K562 (cell line): ENCODE measurements at regions not wholly inside any gene's neighbourhood (a gene's known extent, or its start where the extent isn't known, plus 50 kb on each side); places are given as distances from the start of the nearest gene placed in this dataset.

Experiments
- ASH1L ChIP-seq: fragments of 450-650 bp; IDR thresholded peaks from 2 replicates; pipeline ENCODE4 v1.6.1; 2018; ENCODE audit warnings: borderline replicate concordance, mild to moderate bottlenecking, low read depth; ENCODE audit not compliant: partially characterized antibody
- ATF3 ChIP-seq, 2 experiments: fragments of 450-650 bp in 1 of 2; sonication (generic) in 1 of 2; formaldehyde crosslinking in 1 of 2; IDR thresholded peaks in 1 of 2; conservative IDR thresholded peaks in 1 of 2; 2 replicates each; pipeline versions ENCODE4 v1.6.1 to v1.8.1; 2016 to 2023; ENCODE audit warnings: mild to moderate bottlenecking in 2 of 2, moderate library complexity in 2 of 2, inconsistent platforms in 1 of 2, missing genetic modification reagents in 1 of 2
- FOXP1 ChIP-seq: sonication (generic); formaldehyde crosslinking; IDR thresholded peaks from 2 replicates; pipeline ENCODE4 v1.8.0; 2022; ENCODE audit warnings: mild to moderate bottlenecking, missing genetic modification reagents
- GTF2B ChIP-seq: IDR thresholded peaks from 2 replicates; pipeline ENCODE4 v1.6.1; 2011; ENCODE audit not compliant: insufficient read length; ENCODE audit errors: extremely low read depth
- HDAC3 ChIP-seq: fragments of 450-650 bp; IDR thresholded peaks from 2 replicates; pipeline ENCODE4 v1.6.1; 2018; ENCODE audit warnings: borderline replicate concordance, mild to moderate bottlenecking, moderate library complexity; ENCODE audit not compliant: partially characterized antibody
- HDAC6 ChIP-seq: IDR thresholded peaks from 2 replicates; pipeline ENCODE4 v1.6.1; 2012; ENCODE audit warnings: low read depth, mild to moderate bottlenecking, control low read depth, inconsistent platforms, low read length, moderate library complexity
- KAT2B ChIP-seq: IDR thresholded peaks from one replicate; pipeline ENCODE4 v1.6.1; 2012; ENCODE audit warnings: low read depth, mild to moderate bottlenecking, control low read depth, inconsistent platforms, low read length, moderate library complexity
- KLF6 ChIP-seq: fragments of 250-450 bp; sonication (Bioruptor Pico); IDR thresholded peaks from 2 replicates; pipeline ENCODE4 v1.4.0; 2020; ENCODE audit warnings: mild to moderate bottlenecking, moderate library complexity, borderline replicate concordance
- NCOA1 ChIP-seq: fragments of 450-650 bp; IDR thresholded peaks from 2 replicates; pipeline ENCODE4 v1.6.1; 2016; ENCODE audit warnings: low read depth
- PURB ChIP-seq: sonication (generic); formaldehyde crosslinking; IDR thresholded peaks from 2 replicates; pipeline ENCODE4 v1.9.0; 2021; ENCODE audit warnings: low read depth, mild to moderate bottlenecking, missing genetic modification reagents
- SMARCE1 ChIP-seq: fragments of 450-650 bp; IDR thresholded peaks from 2 replicates; pipeline ENCODE4 v1.7.1; 2016; ENCODE audit warnings: mild to moderate bottlenecking
- SP1 ChIP-seq: sonication (generic); formaldehyde crosslinking; IDR thresholded peaks from 2 replicates; pipeline ENCODE4 v1.8.1; 2022; ENCODE audit warnings: mild to moderate bottlenecking, missing genetic modification reagents
- U2AF1 ChIP-seq: fragments of 200-400 bp; formaldehyde crosslinking; optimal IDR thresholded peaks from 2 replicates; pipeline ENCODE3; 2017; ENCODE audit warnings: mild to moderate bottlenecking, low read depth, low read length, moderate library complexity
- ZMIZ1 ChIP-seq, 2 experiments: fragments of 150-350 bp in 1 of 2; IDR thresholded peaks; 2 replicates each; pipeline ENCODE4 v1.6.1; 2012 to 2016; ENCODE audit warnings: low read depth in 2 of 2, low read length in 2 of 2, mild to moderate bottlenecking in 1 of 2, moderate library complexity in 1 of 2
- ZNF232 ChIP-seq: sonication (generic); formaldehyde crosslinking; IDR thresholded peaks from 2 replicates; pipeline ENCODE4 v1.8.0; 2022; ENCODE audit warnings: mild to moderate bottlenecking, missing genetic modification reagents
- ZNF57 ChIP-seq: fragments of 450-650 bp; formaldehyde crosslinking; IDR thresholded peaks from 2 replicates; pipeline ENCODE4 v1.4.0; 2020; ENCODE audit warnings: mild to moderate bottlenecking, moderate library complexity
- ZNF740 ChIP-seq, 3 experiments: fragments of 200-800 bp in 1 of 3; sonication (Bioruptor generic) in 1 of 3; sonication (generic) in 1 of 3; formaldehyde crosslinking in 1 of 3; IDR thresholded peaks; 2 replicates each; pipeline versions ENCODE4 v1.6.1 to v1.8.0; 2016 to 2022; ENCODE audit warnings: mild to moderate bottlenecking in 2 of 3, missing compliant biosample characterization in 2 of 3, missing genetic modification characterization in 2 of 3, missing genetic modification reagents in 1 of 3
- TF ChIP-seq, protein P1 (sequence below), 2 experiments: fragments of 450-650 bp; IDR thresholded peaks; 2 replicates each; pipeline ENCODE4 v1.6.1; 2016

DNA sequence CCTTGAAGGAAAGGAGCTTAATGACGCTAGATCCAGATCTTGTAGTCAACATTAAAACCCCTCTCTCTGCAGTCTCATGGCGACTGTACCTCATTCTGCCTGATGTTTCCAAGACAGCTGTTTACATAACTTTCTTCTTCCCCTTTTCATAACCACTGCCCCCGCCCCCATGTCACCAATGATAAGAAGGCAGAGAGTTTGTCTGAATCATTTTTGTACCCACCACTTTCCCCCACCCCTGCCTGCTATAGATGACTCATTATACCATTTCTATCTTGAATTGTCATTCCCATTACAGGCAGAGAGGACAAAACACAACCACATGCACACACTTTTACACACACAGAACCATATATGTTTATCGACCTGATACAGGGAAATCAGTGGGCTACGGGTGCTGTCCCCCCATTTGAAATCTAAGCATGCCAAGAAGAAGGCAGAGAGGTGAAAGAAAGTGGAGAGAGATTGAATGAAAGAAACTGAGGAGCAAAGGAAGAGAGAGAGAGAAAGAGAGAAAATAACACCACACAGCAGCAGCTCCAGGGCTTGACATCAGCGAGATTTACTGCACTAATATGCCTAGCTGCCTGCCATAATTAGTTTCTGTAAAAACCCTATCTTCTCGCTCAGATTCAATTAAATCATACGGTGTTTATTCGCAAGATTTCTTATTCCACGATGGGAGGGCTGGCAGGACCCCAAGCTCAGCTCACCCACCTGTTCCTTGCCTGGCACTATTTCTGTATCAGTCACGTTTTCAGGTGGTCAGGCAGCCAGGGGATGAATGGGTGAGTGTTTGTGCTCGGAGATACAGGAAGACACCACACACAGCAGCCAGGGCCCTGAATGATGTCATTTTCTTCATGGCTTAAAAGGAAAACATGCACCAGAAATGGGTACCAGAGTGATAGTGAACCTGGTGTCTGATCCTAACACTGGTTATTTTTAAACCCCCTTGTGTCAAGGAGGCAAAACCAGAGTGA is 114.3 kb upstream of the SERP2 start (continued):
- TF ChIP-seq SP1 (CRISPR knock-in tag) (peak; percentile 19), HDAC6 (no peak), GTF2B (no peak), ZNF57 (CRISPR knock-in tag) (no peak), ZNF740 (CRISPR knock-in tag; IDR thresholded peaks at IDR 0.05) (no peak), ZNF740 (tag; IDR thresholded peaks at IDR 0.05) (no peak), PURB (no peak), ZNF232 (CRISPR knock-in tag) (no peak), ATF3 (IDR thresholded peaks at IDR 0.05) (peak; percentile 95), ATF3 (CRISPR knock-in tag; conservative IDR thresholded peaks at IDR 0.05) (peak; percentile 73; the same call in 1 of the 2 replicates), KLF6 (CRISPR knock-in tag) (no peak), ASH1L (no peak), KAT2B (no peak), SMARCE1 (peak; percentile 87; the same call in 1 of the 2 replicates), NCOA1 (no peak), FOXP1 (CRISPR knock-in tag) (no peak), ZMIZ1 (IDR thresholded peaks at IDR 0.05; ENCODE audit: low read depth in 2 of 2, low read length in 2 of 2) (no peak), HDAC3 (peak; percentile 43), U2AF1 (no peak)
- TF ChIP-seq, protein P1, sequence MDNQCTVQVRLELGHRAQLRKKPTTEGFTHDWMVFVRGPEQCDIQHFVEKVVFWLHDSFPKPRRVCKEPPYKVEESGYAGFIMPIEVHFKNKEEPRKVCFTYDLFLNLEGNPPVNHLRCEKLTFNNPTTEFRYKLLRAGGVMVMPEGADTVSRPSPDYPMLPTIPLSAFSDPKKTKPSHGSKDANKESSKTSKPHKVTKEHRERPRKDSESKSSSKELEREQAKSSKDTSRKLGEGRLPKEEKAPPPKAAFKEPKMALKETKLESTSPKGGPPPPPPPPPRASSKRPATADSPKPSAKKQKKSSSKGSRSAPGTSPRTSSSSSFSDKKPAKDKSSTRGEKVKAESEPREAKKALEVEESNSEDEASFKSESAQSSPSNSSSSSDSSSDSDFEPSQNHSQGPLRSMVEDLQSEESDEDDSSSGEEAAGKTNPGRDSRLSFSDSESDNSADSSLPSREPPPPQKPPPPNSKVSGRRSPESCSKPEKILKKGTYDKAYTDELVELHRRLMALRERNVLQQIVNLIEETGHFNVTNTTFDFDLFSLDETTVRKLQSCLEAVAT (IDR thresholded peaks at IDR 0.05): no peak
